Neural crest cell (in vitro differentiated cells): ENCODE measurements at regions not wholly inside any gene's neighbourhood (a gene's known extent, or its start where the extent isn't known, plus 50 kb on each side); places are given as distances from the start of the nearest gene placed in this dataset.

ENCODE experiments used
- DNase-seq: peaks from one replicate; pipeline ENCODE4 v3.0.0; 2021; ENCODE audit warnings: low read depth, mixed read lengths, low spot score
- H3K27ac Mint-ChIP-seq: one replicate; pipeline ENCODE4 v1.8.0; 2021; ENCODE audit warnings: mild to moderate bottlenecking, mixed read lengths; ENCODE audit not compliant: unreplicated experiment
- H3K27me3 Mint-ChIP-seq: 2 replicates; pipeline ENCODE4 v1.8.0; 2021; ENCODE audit warnings: low read depth, mild to moderate bottlenecking, mixed read lengths
- H3K36me3 Mint-ChIP-seq: 2 replicates; pipeline ENCODE4 v1.8.0; 2021; ENCODE audit warnings: low read depth, mild to moderate bottlenecking, mixed read lengths
- H3K4me1 Mint-ChIP-seq: 2 replicates; pipeline ENCODE4 v1.8.0; 2021; ENCODE audit warnings: mixed read lengths
- H3K4me3 Mint-ChIP-seq: one replicate; pipeline ENCODE4 v1.8.0; 2021; ENCODE audit warnings: mild to moderate bottlenecking, mixed read lengths
- H3K9me3 Mint-ChIP-seq: 2 replicates; pipeline ENCODE4 v1.8.0; 2021; ENCODE audit warnings: mixed read lengths
- TF ChIP-seq, protein P1 (sequence below): fragments of 200-600 bp; sonication (generic); conservative IDR thresholded peaks from 2 replicates; pipeline ENCODE4 v1.5.0; 2021; ENCODE audit warnings: antibody characterized with exemption, mild to moderate bottlenecking

- Mint-ChIP-seq H3K9me3 (peaks cover 15% of the 10 kb centered on the region), H3K36me3 (peaks cover 10% of the 10 kb centered on the region), H3K4me3 (no peak overlapping the region), H3K4me1 (peaks cover 6% of the 10 kb centered on the region), H3K27ac (no peak overlapping the region), H3K27me3 (no peaks in the 10 kb centered on the region)
- DNase-seq = no peak
- TF ChIP-seq, protein P1, sequence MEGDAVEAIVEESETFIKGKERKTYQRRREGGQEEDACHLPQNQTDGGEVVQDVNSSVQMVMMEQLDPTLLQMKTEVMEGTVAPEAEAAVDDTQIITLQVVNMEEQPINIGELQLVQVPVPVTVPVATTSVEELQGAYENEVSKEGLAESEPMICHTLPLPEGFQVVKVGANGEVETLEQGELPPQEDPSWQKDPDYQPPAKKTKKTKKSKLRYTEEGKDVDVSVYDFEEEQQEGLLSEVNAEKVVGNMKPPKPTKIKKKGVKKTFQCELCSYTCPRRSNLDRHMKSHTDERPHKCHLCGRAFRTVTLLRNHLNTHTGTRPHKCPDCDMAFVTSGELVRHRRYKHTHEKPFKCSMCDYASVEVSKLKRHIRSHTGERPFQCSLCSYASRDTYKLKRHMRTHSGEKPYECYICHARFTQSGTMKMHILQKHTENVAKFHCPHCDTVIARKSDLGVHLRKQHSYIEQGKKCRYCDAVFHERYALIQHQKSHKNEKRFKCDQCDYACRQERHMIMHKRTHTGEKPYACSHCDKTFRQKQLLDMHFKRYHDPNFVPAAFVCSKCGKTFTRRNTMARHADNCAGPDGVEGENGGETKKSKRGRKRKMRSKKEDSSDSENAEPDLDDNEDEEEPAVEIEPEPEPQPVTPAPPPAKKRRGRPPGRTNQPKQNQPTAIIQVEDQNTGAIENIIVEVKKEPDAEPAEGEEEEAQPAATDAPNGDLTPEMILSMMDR = no peak
These were observed 50.3 kb upstream of the ME3 start for GRCh38 chr11:86722748-86723147.
